Stomach (tissue), 4 donors: ENCODE measurements at regions not wholly inside any gene's neighbourhood (a gene's known extent, or its start where the extent isn't known, plus 50 kb on each side); places are given as distances from the start of the nearest gene placed in this dataset.

Experiments
- EP300 ChIP-seq: sonication (generic); formaldehyde crosslinking; IDR thresholded peaks from one replicate; pipeline ENCODE4 v1.6.1; 2017; ENCODE audit warnings: antibody characterized with exemption
- POLR2A ChIP-seq, 4 donors: fragments of 450-650 bp; IDR thresholded peaks; one replicate each; pipeline ENCODE4 v1.6.1; 2016; ENCODE audit warnings: antibody characterized with exemption in 4 of 4, control low read depth in 2 of 4, mild to moderate bottlenecking in 1 of 4, moderate library complexity in 1 of 4
- TF ChIP-seq, protein P1 (sequence below), 7 experiments: fragments of 450-650 bp in 4 of 7; fragments of 200-600 bp in 3 of 7; sonication (generic) in 3 of 7; IDR thresholded peaks; one replicate each; pipeline ENCODE4 v1.5.1; 2016 to 2019; ENCODE audit warnings: antibody characterized with exemption in 7 of 7, control low read depth in 2 of 7, mild to moderate bottlenecking in 1 of 7

DNA sequence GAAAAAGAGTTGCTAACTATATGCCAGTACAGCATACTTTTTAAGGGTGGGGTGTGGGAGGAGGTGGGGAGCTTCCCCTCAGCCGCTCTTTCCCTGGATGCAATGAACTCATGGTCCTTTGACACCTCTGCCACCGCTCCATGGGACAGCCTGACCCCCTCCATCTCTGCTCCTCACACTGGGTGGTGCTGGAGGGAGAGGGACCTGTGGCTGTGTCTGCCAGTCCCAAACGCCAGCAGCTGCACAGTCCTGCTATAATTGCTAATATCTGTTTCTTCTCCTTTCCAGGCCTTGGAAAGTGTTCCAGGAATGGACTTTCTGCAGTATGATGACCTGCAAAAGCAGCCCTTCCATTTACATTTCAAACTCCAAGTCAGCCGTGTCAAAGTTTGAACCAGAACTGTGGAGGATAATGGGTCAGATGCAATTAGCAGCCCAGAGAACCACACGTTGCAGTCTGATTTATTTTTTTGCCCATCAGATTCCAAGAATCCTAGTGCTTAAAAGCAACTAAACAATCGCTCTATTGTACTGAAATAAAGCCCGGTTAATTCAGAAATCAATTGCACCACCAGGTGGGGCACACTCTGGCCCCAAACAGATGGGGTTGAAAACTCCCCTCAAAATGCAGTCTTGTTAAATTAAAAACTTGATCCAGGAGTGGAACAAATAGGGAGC lies 160.7 kb upstream of the LMO4 start:
- TF ChIP-seq, protein P1, sequence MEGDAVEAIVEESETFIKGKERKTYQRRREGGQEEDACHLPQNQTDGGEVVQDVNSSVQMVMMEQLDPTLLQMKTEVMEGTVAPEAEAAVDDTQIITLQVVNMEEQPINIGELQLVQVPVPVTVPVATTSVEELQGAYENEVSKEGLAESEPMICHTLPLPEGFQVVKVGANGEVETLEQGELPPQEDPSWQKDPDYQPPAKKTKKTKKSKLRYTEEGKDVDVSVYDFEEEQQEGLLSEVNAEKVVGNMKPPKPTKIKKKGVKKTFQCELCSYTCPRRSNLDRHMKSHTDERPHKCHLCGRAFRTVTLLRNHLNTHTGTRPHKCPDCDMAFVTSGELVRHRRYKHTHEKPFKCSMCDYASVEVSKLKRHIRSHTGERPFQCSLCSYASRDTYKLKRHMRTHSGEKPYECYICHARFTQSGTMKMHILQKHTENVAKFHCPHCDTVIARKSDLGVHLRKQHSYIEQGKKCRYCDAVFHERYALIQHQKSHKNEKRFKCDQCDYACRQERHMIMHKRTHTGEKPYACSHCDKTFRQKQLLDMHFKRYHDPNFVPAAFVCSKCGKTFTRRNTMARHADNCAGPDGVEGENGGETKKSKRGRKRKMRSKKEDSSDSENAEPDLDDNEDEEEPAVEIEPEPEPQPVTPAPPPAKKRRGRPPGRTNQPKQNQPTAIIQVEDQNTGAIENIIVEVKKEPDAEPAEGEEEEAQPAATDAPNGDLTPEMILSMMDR (IDR thresholded peaks at IDR 0.05) = no peak
- TF ChIP-seq POLR2A (IDR thresholded peaks at IDR 0.05) (no peak), EP300 (no peak)
